ENCODE measurements at regions not wholly inside any gene's neighbourhood (a gene's known extent, or its start where the extent isn't known, plus 50 kb on each side); places are given as distances from the start of the nearest gene placed in this dataset.

DNA sequence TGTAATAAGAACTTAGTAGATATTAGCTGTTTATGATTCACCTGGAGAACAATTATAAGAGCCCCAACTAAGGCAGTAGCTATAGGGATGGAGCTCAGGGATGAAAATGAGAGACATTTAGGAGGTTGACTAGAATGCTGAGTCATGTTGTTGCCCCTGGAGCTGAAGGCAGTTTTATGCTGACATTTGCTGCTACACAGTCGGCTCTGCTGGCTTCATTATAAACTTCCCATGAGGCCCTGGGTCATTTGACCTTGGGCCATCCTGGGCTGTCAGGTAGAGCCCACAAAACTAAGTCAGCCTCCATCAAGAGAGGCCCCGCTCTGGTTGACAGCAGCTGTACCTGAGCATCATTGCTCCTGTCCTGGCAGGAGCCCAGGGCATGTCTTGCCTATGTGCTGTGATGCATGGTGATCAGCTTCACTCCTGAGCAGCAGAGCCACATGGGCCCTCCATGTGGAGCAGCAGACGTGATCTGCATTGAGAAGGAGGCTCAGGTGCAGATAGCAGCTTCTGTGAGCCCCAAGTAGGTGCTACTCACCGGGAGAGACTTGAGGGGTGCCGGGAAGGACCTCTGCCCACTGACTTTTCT is 112.4 kb downstream of the TBX19 start:
- peaks cover 5% of the 10 kb centered on the region for H3K9me3 Mint-ChIP-seq
- H3K27me3 Mint-ChIP-seq (ENCODE audit: low read depth) = no peaks in the 10 kb centered on the region
- no peak for DNase-seq (ENCODE audit: low spot score in 2 of 2, unreplicated experiment in 2 of 2)
- TF ChIP-seq, protein P1, sequence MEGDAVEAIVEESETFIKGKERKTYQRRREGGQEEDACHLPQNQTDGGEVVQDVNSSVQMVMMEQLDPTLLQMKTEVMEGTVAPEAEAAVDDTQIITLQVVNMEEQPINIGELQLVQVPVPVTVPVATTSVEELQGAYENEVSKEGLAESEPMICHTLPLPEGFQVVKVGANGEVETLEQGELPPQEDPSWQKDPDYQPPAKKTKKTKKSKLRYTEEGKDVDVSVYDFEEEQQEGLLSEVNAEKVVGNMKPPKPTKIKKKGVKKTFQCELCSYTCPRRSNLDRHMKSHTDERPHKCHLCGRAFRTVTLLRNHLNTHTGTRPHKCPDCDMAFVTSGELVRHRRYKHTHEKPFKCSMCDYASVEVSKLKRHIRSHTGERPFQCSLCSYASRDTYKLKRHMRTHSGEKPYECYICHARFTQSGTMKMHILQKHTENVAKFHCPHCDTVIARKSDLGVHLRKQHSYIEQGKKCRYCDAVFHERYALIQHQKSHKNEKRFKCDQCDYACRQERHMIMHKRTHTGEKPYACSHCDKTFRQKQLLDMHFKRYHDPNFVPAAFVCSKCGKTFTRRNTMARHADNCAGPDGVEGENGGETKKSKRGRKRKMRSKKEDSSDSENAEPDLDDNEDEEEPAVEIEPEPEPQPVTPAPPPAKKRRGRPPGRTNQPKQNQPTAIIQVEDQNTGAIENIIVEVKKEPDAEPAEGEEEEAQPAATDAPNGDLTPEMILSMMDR (IDR thresholded peaks at IDR 0.05; ENCODE audit: unreplicated experiment) = no peak
- no peak overlapping the region for H3K4me3 Mint-ChIP-seq
- no peak overlapping the region for H3K27ac Mint-ChIP-seq
- H3K36me3 Mint-ChIP-seq = no peaks in the 10 kb centered on the region
- H3K4me1 Mint-ChIP-seq = peaks cover 22% of the 10 kb centered on the region

DNA sequence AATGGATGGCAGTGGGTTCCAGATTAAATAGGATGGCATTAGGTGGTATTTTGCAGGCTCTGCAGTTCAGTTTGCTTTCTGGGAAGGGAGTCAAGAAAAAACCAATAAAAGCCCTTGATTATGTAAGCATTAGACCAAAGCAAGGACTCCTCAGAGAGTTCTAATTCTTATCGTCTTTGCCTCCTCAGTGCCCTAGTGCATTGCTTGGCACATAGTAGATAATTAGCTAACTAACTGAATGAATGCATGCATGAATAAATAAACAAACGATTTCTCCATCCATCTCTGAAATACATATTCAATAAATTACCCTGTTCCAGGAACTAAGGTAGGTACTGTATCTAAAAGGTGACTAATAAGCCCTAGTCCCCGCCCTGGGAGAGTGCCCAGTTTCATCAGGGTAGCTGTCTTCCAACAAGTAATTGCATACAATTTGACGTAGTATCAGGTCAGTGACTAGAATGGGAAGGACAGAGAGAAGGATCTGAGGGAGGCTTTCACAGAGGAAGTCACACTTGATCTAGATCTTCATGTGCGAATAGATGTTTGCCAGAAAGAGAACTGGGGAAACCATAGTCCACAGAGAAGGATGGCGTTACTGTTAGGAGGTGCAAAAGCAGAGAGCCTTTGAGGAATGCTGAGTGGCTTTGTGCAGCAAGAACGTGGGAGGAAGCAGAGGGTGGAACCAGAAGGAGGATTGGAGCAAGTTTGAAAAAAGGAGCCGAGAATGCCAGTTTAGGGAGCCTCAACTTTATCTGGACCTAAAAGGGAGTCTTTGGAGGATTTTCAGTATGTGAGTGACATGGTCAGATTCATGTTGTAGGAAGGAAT is 111.4 kb downstream of the TBX19 start:
- Mint-ChIP-seq H3K4me3 (no peak overlapping the region), H3K27ac (no peak overlapping the region), H3K36me3 (no peaks in the 10 kb centered on the region), H3K27me3 (ENCODE audit: low read depth) (peaks cover 3% of the 10 kb centered on the region), H3K9me3 (peaks cover 5% of the 10 kb centered on the region), H3K4me1 (peaks cover 25% of the 10 kb centered on the region)
- no peak for DNase-seq (ENCODE audit: low spot score in 2 of 2, unreplicated experiment in 2 of 2)
- TF ChIP-seq, protein P1 (IDR thresholded peaks at IDR 0.05; ENCODE audit: unreplicated experiment) = no peak

DNA sequence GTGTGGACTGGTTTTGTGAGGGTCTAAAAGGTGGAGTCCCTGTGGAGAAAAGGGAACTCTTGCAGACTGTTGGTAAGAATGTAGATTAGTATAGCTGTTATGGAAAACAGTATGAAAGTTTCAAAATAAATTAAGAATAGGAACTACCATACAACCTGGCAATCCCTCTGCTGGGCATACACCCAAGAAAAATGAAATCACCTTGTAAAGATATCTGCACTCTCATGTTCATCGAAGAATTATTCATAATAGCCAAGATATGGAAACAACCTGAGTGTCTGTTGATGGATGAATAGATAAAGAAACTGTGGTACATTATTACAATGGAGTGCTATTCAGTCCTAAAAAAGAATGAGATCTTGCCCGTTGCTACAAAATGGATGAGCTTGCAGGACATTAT is 109.6 kb downstream of the TBX19 start:
- Mint-ChIP-seq H3K9me3 (peaks cover 5% of the 10 kb centered on the region), H3K27ac (no peak overlapping the region), H3K4me3 (no peak overlapping the region), H3K4me1 (peaks cover 20% of the 10 kb centered on the region), H3K36me3 (no peaks in the 10 kb centered on the region), H3K27me3 (ENCODE audit: low read depth) (peaks cover 4% of the 10 kb centered on the region)
- DNase-seq (ENCODE audit: low spot score in 2 of 2, unreplicated experiment in 2 of 2) = no peak
- TF ChIP-seq, protein P1 (IDR thresholded peaks at IDR 0.05; ENCODE audit: unreplicated experiment) = no peak

DNA sequence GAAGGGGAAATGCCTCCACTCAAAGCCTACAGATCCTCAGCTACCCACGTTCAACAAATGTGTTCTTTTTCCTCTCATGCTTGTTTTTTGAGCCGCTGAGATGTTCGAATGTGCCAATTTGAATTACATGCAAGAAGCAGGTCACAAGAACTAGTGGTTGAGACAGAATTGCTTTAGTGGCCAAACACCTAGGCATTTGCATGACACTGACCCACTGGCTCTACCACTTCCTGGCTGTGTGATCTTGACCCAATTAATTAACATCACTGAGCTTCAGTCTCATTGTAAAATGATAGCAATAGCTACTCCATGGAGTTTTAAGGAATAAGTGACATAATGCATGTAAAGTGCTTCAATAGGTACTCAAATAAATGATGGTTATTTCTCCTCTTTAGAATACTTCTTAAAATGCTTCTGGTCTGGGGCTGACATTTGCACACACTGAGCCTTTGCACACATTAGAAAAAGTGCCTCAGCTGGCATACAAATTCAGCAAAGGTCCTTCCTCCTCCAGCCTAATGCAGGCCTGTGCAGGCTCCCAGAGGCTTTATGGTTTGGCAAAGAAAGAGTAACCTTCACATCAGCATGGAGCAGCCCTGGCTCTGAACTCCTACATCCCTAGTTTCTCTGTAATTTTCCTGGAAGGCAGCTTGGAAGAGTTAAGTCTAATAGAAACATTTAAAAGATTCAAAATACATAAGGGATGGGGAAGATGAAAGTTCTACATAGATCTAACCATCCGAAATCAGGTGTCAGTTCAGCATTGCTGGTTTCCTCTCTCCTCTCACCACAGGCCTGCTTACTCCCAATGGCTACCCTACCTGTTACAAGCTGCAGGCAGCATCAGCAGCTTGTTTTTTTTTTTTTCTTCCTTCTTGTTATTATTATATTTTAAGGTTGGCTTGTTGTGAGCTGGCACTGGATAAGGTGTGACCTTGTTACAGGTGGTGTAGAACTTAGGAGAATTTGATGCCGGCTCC is 107.4 kb downstream of the TBX19 start:
- TF ChIP-seq, protein P1 (IDR thresholded peaks at IDR 0.05; ENCODE audit: unreplicated experiment) = no peak
- H3K27me3 Mint-ChIP-seq (ENCODE audit: low read depth) = peaks cover 4% of the 10 kb centered on the region
- H3K9me3 Mint-ChIP-seq = peaks cover 5% of the 10 kb centered on the region
- no peaks in the 10 kb centered on the region for H3K36me3 Mint-ChIP-seq
- no peak overlapping the region for H3K4me3 Mint-ChIP-seq
- DNase-seq (ENCODE audit: low spot score in 2 of 2, unreplicated experiment in 2 of 2) = no peak
- peaks cover 20% of the 10 kb centered on the region for H3K4me1 Mint-ChIP-seq
- H3K27ac Mint-ChIP-seq = no peak overlapping the region

DNA sequence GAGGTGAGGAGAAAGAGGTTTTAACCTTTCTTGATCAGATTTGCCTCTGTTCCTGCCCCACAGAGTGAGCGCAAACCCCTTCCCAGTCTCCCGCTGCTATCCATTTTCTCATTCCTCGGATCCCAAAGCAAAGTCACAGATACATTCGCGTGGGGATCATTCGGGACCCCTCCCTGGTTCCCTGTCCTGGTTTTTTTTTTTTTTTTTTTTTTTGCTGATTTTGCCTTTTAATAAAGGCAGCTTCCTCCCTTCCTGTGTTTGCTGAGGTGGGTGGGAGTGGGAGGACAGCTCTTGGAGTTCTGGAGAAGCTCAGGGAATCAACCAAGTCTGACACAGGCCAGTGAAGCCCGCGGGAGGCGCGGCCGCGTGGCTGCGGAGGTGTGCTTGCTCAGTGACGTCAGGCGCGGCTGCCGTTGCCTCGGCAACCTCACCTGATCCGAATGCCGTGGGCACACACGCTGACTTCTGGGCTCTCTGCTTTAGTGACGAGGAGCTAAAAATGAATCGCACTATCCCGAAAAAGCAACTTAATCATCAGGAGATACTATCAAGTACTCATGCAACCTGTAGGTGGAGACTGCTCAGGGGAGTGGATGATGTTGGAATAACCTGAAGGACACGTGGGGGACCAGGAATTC is 106.4 kb downstream of the TBX19 start:
- TF ChIP-seq, protein P1 (IDR thresholded peaks at IDR 0.05; ENCODE audit: unreplicated experiment) = no peak
- Mint-ChIP-seq H3K4me3 (peak overlapping the region; percentile 66), H3K27ac (peak overlapping the region; percentile 87), H3K27me3 (ENCODE audit: low read depth) (peaks cover 4% of the 10 kb centered on the region), H3K4me1 (peaks cover 15% of the 10 kb centered on the region), H3K36me3 (no peaks in the 10 kb centered on the region), H3K9me3 (peaks cover 5% of the 10 kb centered on the region)
- peak; percentile 47 to 74 for DNase-seq (ENCODE audit: low spot score in 2 of 2, unreplicated experiment in 2 of 2)

Data from mesothelial cell of epicardium (in vitro differentiated cells).